VCaP (cell line): ENCODE measurements at regions not wholly inside any gene's neighbourhood (a gene's known extent, or its start where the extent isn't known, plus 50 kb on each side); places are given as distances from the start of the nearest gene placed in this dataset.

Experiments used
- H3K27ac ChIP-seq: fragments of 450-650 bp; 2 replicates; pipeline ENCODE4 v1.5.1; 2017
- CTCF ChIP-seq: fragments of 450-650 bp; conservative IDR thresholded peaks from 2 replicates; pipeline ENCODE4 v1.5.1; 2017; ENCODE audit warnings: mild to moderate bottlenecking, moderate library complexity

GRCh38 chr16:63581570-63581969, 1540.3 kb downstream of the CDH11 start:
- no peak for TF ChIP-seq CTCF
- no peak overlapping the region for H3K27ac ChIP-seq

GRCh38 chr16:63578791-63579190, 1542.6 kb upstream of the CDH8 start:
- no peak for TF ChIP-seq CTCF

GRCh38 chr16:63577891-63578290, 1541.7 kb upstream of the CDH8 start:
- no peak overlapping the region for H3K27ac ChIP-seq
- TF ChIP-seq CTCF: no peak

More at GRCh38 chr16:63578791-63579190, 1542.6 kb upstream of the CDH8 start:
- H3K27ac ChIP-seq: no peak overlapping the region

GRCh38 chr16:63575041-63575440, 1538.8 kb upstream of the CDH8 start:
- no peak for TF ChIP-seq CTCF
- no peak overlapping the region for H3K27ac ChIP-seq

- TF ChIP-seq CTCF: no peak
- no peak overlapping the region for H3K27ac ChIP-seq
Measured at GRCh38 chr16:63568164-63568563, 1531.9 kb upstream of the CDH8 start.

GRCh38 chr16:63563819-63564505, 1527.7 kb upstream of the CDH8 start:
- no peak overlapping the region for H3K27ac ChIP-seq
- TF ChIP-seq CTCF: no peak

- no peak for TF ChIP-seq CTCF
- H3K27ac ChIP-seq: no peak overlapping the region
Measured at GRCh38 chr16:63553980-63554379, 1517.7 kb upstream of the CDH8 start.
